K562 (cell line): ENCODE measurements at regions not wholly inside any gene's neighbourhood (a gene's known extent, or its start where the extent isn't known, plus 50 kb on each side); places are given as distances from the start of the nearest gene placed in this dataset.

ENCODE experiments used
- AFF4 ChIP-seq: sonication (generic); formaldehyde crosslinking; IDR thresholded peaks from 2 replicates; pipeline ENCODE4 v1.8.0; 2023; ENCODE audit warnings: mild to moderate bottlenecking, missing genetic modification reagents
- E2F3 ChIP-seq: fragments of 250-450 bp; sonication (Bioruptor Pico); IDR thresholded peaks from 2 replicates; pipeline ENCODE4 v1.4.0; 2020; ENCODE audit warnings: mild to moderate bottlenecking
- FOXA1 ChIP-seq: fragments of 450-650 bp; IDR thresholded peaks from 2 replicates; pipeline ENCODE4 v1.6.1; 2016; ENCODE audit warnings: mild to moderate bottlenecking, borderline replicate concordance
- ID3 ChIP-seq, 2 experiments: fragments of 250-450 bp in 1 of 2; fragments of 450-650 bp in 1 of 2; sonication (Bioruptor Pico) in 1 of 2; IDR thresholded peaks; 2 replicates each; pipeline versions ENCODE4 v1.6.1 to v1.8.0; 2016 to 2021; ENCODE audit warnings: mild to moderate bottlenecking in 2 of 2, moderate library complexity in 2 of 2, missing compliant biosample characterization in 1 of 2, missing genetic modification characterization in 1 of 2
- ZNF23 ChIP-seq: fragments of 250-450 bp; sonication (Bioruptor Pico); IDR thresholded peaks from 2 replicates; pipeline ENCODE4 v1.4.0; 2020; ENCODE audit warnings: mild to moderate bottlenecking
- ZNF398 ChIP-seq: fragments of 250-450 bp; sonication (Bioruptor Pico); IDR thresholded peaks from 2 replicates; pipeline ENCODE4 v1.8.0; 2021; ENCODE audit warnings: moderate library complexity, mild to moderate bottlenecking, inconsistent platforms

- TF ChIP-seq AFF4 (CRISPR knock-in tag) (no peak), E2F3 (CRISPR knock-in tag) (no peak), ZNF23 (CRISPR knock-in tag) (no peak), ZNF398 (no peak), ID3 (CRISPR knock-in tag; IDR thresholded peaks at IDR 0.05) (no peak), ID3 (tag; IDR thresholded peaks at IDR 0.05) (no peak), FOXA1 (no peak)
Observed at GRCh38 chr14:58705066-58705465, 67.3 kb downstream of the DACT1 start (continued).
